Heart left ventricle (tissue), 16 donors: ENCODE measurements at regions not wholly inside any gene's neighbourhood (a gene's known extent, or its start where the extent isn't known, plus 50 kb on each side); places are given as distances from the start of the nearest gene placed in this dataset.

Source experiments
- ATAC-seq, 4 donors: fragments of 200-7000 bp; cut with Tn5 transposase; one replicate each; pipeline ENCODE4 v1.9.1; 2020 to 2022; ENCODE audit warnings: moderate library complexity in 4 of 4, mild to moderate bottlenecking in 3 of 4, moderate number of reproducible peaks in 1 of 4
- DNase-seq, 5 donors: peaks; one replicate each; pipeline ENCODE4 v3.0.0-alpha.2; 2020
- H3K27ac ChIP-seq, 12 donors: fragments of 200-600 bp; sonication (generic) in 4 of 12; one replicate each; pipeline versions ENCODE4 v1.5.0 to v1.8.0; 2016 to 2022; ENCODE audit warnings: mild to moderate bottlenecking in 2 of 12
- H3K27me3 ChIP-seq, 9 donors: fragments of 200-600 bp; sonication (generic) in 2 of 9; one replicate each; pipeline versions ENCODE4 v1.5.1 to v1.8.0; 2016 to 2022; ENCODE audit warnings: mild to moderate bottlenecking in 3 of 9
- H3K36me3 ChIP-seq, 9 donors: fragments of 200-600 bp; sonication (generic) in 2 of 9; one replicate each; pipeline versions ENCODE4 v1.5.0 to v1.8.0; 2018 to 2022; ENCODE audit warnings: mild to moderate bottlenecking in 2 of 9
- H3K4me1 ChIP-seq, 12 donors: fragments of 200-600 bp; sonication (generic) in 4 of 12; one replicate each; pipeline versions ENCODE4 v1.5.0 to v1.8.0; 2016 to 2022; ENCODE audit warnings: mild to moderate bottlenecking in 3 of 12
- H3K4me3 ChIP-seq, 12 donors: fragments of 200-600 bp; sonication (generic) in 4 of 12; one replicate each; pipeline versions ENCODE4 v1.5.0 to v1.8.0; 2017 to 2022; ENCODE audit warnings: mild to moderate bottlenecking in 9 of 12, moderate library complexity in 4 of 12
- H3K9me3 ChIP-seq, 12 donors: fragments of 200-600 bp; sonication (generic) in 4 of 12; one replicate each; pipeline versions ENCODE4 v1.5.0 to v1.8.0; 2016 to 2022; ENCODE audit warnings: mild to moderate bottlenecking in 1 of 12
- CTCF ChIP-seq, 12 donors: fragments of 200-600 bp; sonication (generic) in 4 of 12; IDR thresholded peaks; one replicate each; pipeline versions ENCODE4 v1.5.0 to v1.8.0; 2018 to 2022; ENCODE audit warnings: antibody characterized with exemption in 12 of 12, mild to moderate bottlenecking in 5 of 12
- POLR2A ChIP-seq, 2 donors: fragments of 450-650 bp; IDR thresholded peaks; one replicate each; pipeline ENCODE4 v1.6.1; 2017; ENCODE audit warnings: antibody characterized with exemption in 2 of 2, mild to moderate bottlenecking in 2 of 2, moderate library complexity in 2 of 2
- WGBS, 4 donors: extraction: QIAGEN DNeasy Blood & Tissue Kit in 2 of 4; methylation state at CpG; one replicate each; pipeline versions ENCODE4 v1.1.5 to v1.1.7; 2013 to 2018; 5-methylcytosine and 5-hydroxymethylcytosine counted together
- intact Hi-C, 10 donors: fragments of 100-400 bp; cut with DNase I; formaldehyde crosslinking; loops; one replicate each; pipeline versions ENCODE4 v1.11.1 to v1.14.2; 2022
- donor health status: ischemic (EF 13 %, LVEDD 7.1; RV severe dilation, severe dysfunction).
- donor health status: healthy with polysubstance abuse.
- donor health status: DM: no; HTN: yes; CAD: no.
- donor health status: DM: no; HTN: no; CAD: no.
- donor health status: ischemic (EF 25% LVEDD 6.9; RV normal size, moderate dysfunction).
- donor health status: ischemic (EF 25% LVEDD 5.7; RV mildly dilated, moderate dysfunction).
- donor health status: healthy.
- donor health status: DM: yes; HTN: yes; CAD: no.
- donor health status: ischemic (EF 35%, LVEDD 5.7; RV mildly dilated, moderate dysfunction).
- donor health status: nonischemic (EF 11% LVEDD 7.7; RV severe dilation, severe dysfunction).
- donor health status: DM: yes; HTN: yes; CAD: no.
- donor health status: PGD.
- donor health status: ischemic (EF 29% LVEDD 5.4; RV normal size, mild dysfunction).
- donor health status: nonischemic (EF 23%, LVEDD 6.1; RV moderate dilation, normal function).

GRCh38 chr20:60956194-60956593 is 295.9 kb upstream of the CDH4 start:
- Histone ChIP-seq H3K36me3 (no peaks in the 10 kb centered on the region), H3K4me3 (no peak overlapping the region), H3K9me3 (no peaks in the 10 kb centered on the region), H3K4me1 (no peaks in the 10 kb centered on the region), H3K27ac (no peak overlapping the region), H3K27me3 (peaks cover 0 to 3% (median 0%) of the 10 kb centered on the region in 9 donors)
- TF ChIP-seq POLR2A (IDR thresholded peaks at IDR 0.05) = no peak
- no peak for TF ChIP-seq CTCF (IDR thresholded peaks at IDR 0.05)
- no peak for DNase-seq
- intact Hi-C loops = no loop called here
- WGBS, 4 donors = 61 to 72% (median 65%) methylated on average over 4 of the region's 4 CpGs
- no peak for ATAC-seq

- ATAC-seq (no peak), DNase-seq (no peak)
- 48 to 68% (median 65%) methylated on average over 3 of the region's 3 CpGs for WGBS, 4 donors
- Histone ChIP-seq H3K4me1 (no peaks in the 10 kb centered on the region), H3K36me3 (no peaks in the 10 kb centered on the region), H3K27ac (no peak overlapping the region), H3K9me3 (no peaks in the 10 kb centered on the region), H3K27me3 (peaks cover 0 to 3% (median 0%) of the 10 kb centered on the region in 9 donors), H3K4me3 (no peak overlapping the region)
- TF ChIP-seq POLR2A (IDR thresholded peaks at IDR 0.05) (no peak), CTCF (IDR thresholded peaks at IDR 0.05) (no peak)
- intact Hi-C loops = no loop called here
Measured at GRCh38 chr20:60957621-60958020, 294.4 kb upstream of the CDH4 start.

GRCh38 chr20:60959971-60960370 is 292.1 kb upstream of the CDH4 start:
- 57 to 73% (median 59%) methylated on average over 3 of the region's 3 CpGs for WGBS, 4 donors
- peaks cover 0 to 3% (median 0%) of the 10 kb centered on the region in 9 donors for H3K27me3 ChIP-seq
- DNase-seq = no peak

GRCh38 chr20:60960500-60960899 is 291.6 kb upstream of the CDH4 start:
- Histone ChIP-seq H3K9me3 (no peaks in the 10 kb centered on the region), H3K4me3 (no peak overlapping the region), H3K4me1 (no peaks in the 10 kb centered on the region), H3K27ac (no peak overlapping the region), H3K36me3 (no peaks in the 10 kb centered on the region), H3K27me3 (peaks cover 0 to 3% (median 0%) of the 10 kb centered on the region in 9 donors)
- DNase-seq (no peak), ATAC-seq (no peak)
- no peak for TF ChIP-seq POLR2A (IDR thresholded peaks at IDR 0.05)
- no peak for TF ChIP-seq CTCF (IDR thresholded peaks at IDR 0.05)
- WGBS, 4 donors = 70 to 80% (median 77%) methylated on average over 5 of the region's 5 CpGs
- intact Hi-C loops = no loop called here

More at GRCh38 chr20:60959971-60960370, 292.1 kb upstream of the CDH4 start:
- intact Hi-C loops = no loop called here
- TF ChIP-seq POLR2A (IDR thresholded peaks at IDR 0.05) = no peak
- no peak for TF ChIP-seq CTCF (IDR thresholded peaks at IDR 0.05)
- Histone ChIP-seq H3K4me3 (no peak overlapping the region), H3K27ac (no peak overlapping the region), H3K36me3 (no peaks in the 10 kb centered on the region), H3K9me3 (no peaks in the 10 kb centered on the region), H3K4me1 (no peaks in the 10 kb centered on the region)
- ATAC-seq = no peak
